ENCODE measurements at regions not wholly inside any gene's neighbourhood (a gene's known extent, or its start where the extent isn't known, plus 50 kb on each side); places are given as distances from the start of the nearest gene placed in this dataset.
"Not testable (repeated sequence)": the region's sequence is repeated elsewhere in the genome, so short reads cannot be mapped to it uniquely, and the experiment has no call there.

DNA sequence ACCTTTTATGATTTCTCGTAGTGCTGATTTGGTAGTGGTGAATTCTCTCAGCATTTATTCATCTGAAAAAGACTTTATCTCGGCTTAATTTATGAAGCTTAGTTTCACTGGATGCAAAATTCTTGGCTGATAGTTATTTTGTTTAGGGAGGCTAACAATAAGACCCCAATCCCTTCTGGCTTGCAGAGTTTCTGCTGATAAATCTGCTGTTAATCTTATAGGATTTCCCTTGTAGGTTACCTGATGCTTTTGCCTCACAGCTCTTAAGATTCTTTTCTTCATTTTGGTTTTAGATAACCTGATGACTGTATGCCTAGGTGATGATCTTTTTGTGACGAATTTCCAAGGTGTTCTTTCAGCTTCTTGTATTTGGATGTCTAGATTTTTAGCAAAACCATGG, 388.7 kb downstream of the UTRN start:
- H3K27ac ChIP-seq, result no peak overlapping the region
- H3K9me3 ChIP-seq (ENCODE audit: severe bottlenecking), result no peaks in the 10 kb centered on the region
- H3K27me3 ChIP-seq (ENCODE audit: insufficient read depth, low read depth, severe bottlenecking), result no peaks in the 10 kb centered on the region
- DNase-seq, result no peak
- H3K36me3 ChIP-seq, result no peaks in the 10 kb centered on the region
- H3K4me3 ChIP-seq (ENCODE audit: low read depth, low read length), result no peak overlapping the region
- TF ChIP-seq, protein P1, sequence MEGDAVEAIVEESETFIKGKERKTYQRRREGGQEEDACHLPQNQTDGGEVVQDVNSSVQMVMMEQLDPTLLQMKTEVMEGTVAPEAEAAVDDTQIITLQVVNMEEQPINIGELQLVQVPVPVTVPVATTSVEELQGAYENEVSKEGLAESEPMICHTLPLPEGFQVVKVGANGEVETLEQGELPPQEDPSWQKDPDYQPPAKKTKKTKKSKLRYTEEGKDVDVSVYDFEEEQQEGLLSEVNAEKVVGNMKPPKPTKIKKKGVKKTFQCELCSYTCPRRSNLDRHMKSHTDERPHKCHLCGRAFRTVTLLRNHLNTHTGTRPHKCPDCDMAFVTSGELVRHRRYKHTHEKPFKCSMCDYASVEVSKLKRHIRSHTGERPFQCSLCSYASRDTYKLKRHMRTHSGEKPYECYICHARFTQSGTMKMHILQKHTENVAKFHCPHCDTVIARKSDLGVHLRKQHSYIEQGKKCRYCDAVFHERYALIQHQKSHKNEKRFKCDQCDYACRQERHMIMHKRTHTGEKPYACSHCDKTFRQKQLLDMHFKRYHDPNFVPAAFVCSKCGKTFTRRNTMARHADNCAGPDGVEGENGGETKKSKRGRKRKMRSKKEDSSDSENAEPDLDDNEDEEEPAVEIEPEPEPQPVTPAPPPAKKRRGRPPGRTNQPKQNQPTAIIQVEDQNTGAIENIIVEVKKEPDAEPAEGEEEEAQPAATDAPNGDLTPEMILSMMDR (IDR thresholded peaks at IDR 0.05; ENCODE audit: low read depth, low read length), result no peak

DNA sequence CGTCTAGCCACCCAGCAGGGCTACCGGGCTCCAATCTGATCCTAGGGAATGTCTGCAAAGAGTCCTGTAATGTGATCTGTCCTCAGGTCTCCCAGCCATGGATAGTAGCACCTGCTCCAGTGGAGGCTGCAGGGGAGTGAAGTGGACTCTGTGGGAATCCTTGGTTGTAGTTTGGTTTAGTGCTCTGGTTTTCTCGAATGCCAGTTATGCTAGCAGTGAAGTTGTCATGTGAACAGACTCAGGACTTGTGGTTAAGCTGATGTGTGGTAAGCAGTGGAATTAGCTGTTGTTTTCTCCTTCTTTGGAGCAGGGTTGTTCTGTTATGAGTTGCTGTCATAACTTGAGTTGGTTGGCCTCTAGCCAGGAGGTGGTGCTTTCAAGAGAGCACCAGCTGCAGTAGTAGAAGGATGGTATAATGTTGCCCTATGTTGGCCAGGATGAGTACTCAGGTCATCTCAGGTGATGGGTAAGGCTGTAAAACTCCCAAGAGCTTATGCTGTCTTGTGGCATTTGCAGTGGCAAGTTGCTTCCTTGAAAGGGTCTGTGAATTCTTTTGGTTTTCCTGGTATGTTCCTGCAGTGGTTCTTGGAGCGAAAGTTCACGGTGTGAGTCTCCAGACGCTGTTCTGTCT, 390.2 kb downstream of the UTRN start:
- Histone ChIP-seq H3K9me3 (ENCODE audit: severe bottlenecking) (no peaks in the 10 kb centered on the region), H3K27ac (no peak overlapping the region), H3K36me3 (no peaks in the 10 kb centered on the region), H3K27me3 (ENCODE audit: insufficient read depth, low read depth, severe bottlenecking) (no peaks in the 10 kb centered on the region), H3K4me3 (ENCODE audit: low read depth, low read length) (no peak overlapping the region)
- no peak for DNase-seq
- TF ChIP-seq, protein P1 (IDR thresholded peaks at IDR 0.05; ENCODE audit: low read depth, low read length), result no peak

DNA sequence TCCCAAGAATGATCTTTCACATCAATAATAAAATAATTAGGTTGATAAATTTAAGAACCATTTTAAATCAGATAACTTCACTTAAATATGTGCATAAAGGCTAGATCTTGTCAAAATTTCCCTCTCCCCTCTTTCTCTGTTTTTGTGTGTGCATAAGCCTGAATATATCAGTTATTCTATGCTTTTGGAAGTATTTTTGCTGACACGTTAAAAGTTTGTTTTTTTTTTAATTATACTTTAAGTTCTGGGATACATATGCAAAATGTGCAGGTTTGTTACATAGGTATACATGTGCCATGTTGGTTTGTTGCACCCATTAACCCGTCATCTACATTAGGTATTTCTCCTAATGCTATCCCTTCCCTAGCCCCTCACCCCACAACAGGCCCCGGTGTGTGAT, 391.2 kb downstream of the UTRN start:
- H3K36me3 ChIP-seq; H3K4me3 ChIP-seq (ENCODE audit: low read depth, low read length); H3K9me3 ChIP-seq (ENCODE audit: severe bottlenecking); DNase-seq; H3K27ac ChIP-seq; H3K27me3 ChIP-seq (ENCODE audit: insufficient read depth, low read depth, severe bottlenecking): not testable (repeated sequence)

DNA sequence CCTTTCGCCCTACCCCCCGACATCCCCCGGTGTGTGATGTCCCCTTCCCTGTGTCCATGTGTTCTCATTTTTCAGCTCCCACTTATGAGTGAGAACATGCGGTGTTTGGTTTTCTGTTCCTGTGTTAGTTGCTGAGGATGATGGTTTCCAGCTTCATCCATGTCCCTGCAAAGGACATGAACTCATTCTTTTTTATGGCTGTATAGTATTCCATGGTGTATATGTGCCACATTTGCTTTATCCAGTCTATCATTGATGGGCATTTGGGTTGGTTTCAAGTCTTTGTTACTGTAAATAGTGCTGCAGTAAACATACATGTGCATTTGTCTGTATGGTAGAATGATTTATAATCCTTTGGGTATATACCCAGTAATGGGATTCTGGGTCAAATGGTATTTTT, 392.1 kb downstream of the UTRN start:
- DNase-seq; H3K27ac ChIP-seq; H3K4me3 ChIP-seq (ENCODE audit: low read depth, low read length); H3K9me3 ChIP-seq (ENCODE audit: severe bottlenecking); H3K27me3 ChIP-seq (ENCODE audit: insufficient read depth, low read depth, severe bottlenecking); H3K36me3 ChIP-seq: not testable (repeated sequence)

DNA sequence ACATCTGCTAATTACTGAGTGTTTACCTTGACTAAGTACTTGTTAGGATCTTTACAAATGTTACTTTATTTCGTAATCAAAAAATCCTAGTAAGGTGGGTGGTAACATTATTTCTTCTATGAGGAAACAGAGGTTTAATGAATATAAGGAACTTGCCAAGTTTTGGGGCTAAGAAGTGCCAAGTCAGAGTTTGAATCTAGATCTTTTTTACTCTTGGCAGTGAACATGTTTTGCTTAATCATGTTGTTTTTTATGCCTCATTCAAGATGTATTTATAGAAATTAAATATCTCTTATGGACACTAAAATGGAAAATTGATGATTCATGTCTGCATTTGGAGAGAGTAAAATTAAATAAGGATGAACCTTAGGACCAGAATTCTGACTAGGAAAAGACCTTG, 393.7 kb downstream of the UTRN start:
- Histone ChIP-seq H3K36me3 (no peaks in the 10 kb centered on the region), H3K27me3 (ENCODE audit: insufficient read depth, low read depth, severe bottlenecking) (no peaks in the 10 kb centered on the region), H3K4me3 (ENCODE audit: low read depth, low read length) (no peak overlapping the region), H3K9me3 (ENCODE audit: severe bottlenecking) (no peaks in the 10 kb centered on the region), H3K27ac (no peak overlapping the region)
- no peak for DNase-seq
- TF ChIP-seq, protein P1 (IDR thresholded peaks at IDR 0.05; ENCODE audit: low read depth, low read length), result no peak

DNA sequence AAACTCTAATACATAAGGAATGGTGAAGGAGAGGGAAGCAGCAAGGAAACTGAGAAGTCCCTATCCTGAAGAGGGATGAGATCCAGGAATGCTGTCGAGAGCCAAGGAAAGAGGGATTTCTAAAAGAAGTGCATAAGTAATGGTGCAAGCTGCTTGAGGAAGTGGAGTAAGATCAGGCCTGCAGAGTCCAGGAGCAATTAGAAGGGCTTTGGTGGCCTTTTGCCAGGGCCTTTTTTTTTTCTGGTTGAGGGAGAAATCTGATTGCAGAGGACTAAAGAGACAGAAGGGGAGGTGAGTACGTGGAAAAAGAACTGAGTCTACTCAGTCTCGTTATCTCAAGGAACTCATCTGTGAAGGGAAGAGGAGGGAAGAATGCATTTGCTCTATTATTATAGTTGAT, 396.2 kb downstream of the UTRN start:
- Histone ChIP-seq H3K4me3 (ENCODE audit: low read depth, low read length) (no peak overlapping the region), H3K27ac (no peak overlapping the region), H3K36me3 (no peaks in the 10 kb centered on the region), H3K9me3 (ENCODE audit: severe bottlenecking) (no peaks in the 10 kb centered on the region), H3K27me3 (ENCODE audit: insufficient read depth, low read depth, severe bottlenecking) (no peaks in the 10 kb centered on the region)
- TF ChIP-seq, protein P1 (IDR thresholded peaks at IDR 0.05; ENCODE audit: low read depth, low read length), result no peak
- no peak for DNase-seq

Measured in WERI-Rb-1 (cell line).